Activated effector memory CD4-positive, alpha-beta T cell treated with anti-CD3 and anti-CD28 coated beads, Interleukin-2, amount 50 U/mL, for 16 hours (primary cell): ENCODE measurements at regions not wholly inside any gene's neighbourhood (a gene's known extent, or its start where the extent isn't known, plus 50 kb on each side); places are given as distances from the start of the nearest gene placed in this dataset.
"Not testable (repeated sequence)": the region's sequence is repeated elsewhere in the genome, so short reads cannot be mapped to it uniquely, and the experiment has no call there.

Source experiments
- DNase-seq: peaks from one replicate; pipeline ENCODE4 v3.0.0-alpha.2; 2020

DNA sequence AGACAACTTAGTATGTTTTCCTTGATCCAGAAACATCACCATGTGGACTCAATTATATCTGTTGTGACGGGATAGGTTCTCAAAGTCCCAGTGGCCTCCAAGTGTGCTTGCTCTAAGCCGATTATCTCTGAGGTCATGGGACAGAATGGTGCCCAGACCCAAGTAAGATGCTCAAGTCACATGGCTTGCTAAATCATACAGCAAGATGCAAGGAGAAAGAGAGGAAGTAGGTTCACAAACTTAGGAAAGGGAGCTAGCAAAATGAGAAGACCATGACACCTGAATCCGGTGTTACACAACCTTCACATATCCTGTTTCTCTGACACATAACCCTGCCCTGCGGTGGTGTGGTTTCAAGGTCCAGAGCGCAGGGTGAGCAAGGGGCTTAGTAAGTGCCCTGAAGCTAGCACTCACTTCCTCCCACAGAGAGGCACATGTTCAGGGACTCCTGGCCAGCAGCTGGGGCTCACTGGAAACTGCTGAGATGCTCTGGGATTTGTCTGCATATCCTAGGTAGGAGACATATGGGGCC is 590.9 kb upstream of the ANKRD30A start:
- no peak for DNase-seq

DNA sequence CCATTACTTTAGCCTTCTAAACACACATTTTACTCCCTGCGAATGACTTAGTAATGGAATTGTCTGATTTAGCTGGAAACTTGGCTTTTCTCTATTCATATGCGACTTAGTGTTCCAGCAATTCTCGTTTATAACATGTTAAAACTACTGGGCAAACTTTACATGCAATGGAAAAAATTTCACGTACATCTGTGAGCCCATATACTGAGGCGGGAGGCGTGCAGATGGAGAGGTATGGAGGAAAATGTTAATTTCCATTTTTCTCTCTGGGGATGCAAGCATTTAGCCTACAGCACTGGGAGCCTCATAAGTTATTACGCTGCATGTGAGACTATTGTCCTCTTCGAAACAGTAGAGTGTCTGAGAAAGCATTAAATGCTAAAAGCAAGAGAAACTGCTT is 591.5 kb upstream of the ANKRD30A start:
- no peak for DNase-seq

DNA sequence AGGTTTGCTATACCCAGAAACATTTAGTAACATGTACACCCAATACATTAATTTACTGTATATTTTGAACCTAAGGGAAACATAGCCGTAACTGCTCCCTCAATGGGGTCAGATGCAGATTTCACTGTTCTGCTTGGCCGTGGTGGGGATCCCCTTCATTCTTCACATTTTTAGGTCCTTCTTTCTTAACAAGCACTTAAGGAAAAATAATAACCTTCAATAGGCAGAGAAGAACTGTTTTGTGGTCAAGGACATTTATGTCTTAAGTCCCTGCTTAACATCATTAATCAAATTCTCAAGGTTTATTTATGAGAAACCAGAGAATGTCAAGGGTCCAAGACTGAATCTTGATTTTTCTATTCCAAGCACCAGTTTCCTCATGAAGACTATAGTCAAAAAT is 592.1 kb upstream of the ANKRD30A start:
- no peak for DNase-seq

DNA sequence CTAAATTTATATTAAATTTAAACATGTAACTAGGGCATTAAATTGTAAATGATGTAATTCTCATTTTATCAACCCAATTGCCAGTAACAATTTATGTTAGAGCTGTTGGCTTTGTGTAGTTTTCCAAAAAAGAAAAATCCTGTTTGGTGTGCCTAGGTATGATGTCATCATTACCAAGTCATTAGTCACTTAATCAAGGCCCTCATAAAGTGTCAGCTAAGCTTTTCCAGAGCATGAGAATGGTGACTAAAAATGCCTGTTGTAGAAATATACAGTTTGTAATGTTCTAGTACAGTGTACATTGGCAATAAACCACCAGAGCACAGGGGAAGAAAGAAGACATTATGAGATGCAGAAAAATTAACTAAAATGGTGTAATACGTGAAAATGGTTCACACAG is 593.8 kb upstream of the ANKRD30A start:
- no peak for DNase-seq

DNA sequence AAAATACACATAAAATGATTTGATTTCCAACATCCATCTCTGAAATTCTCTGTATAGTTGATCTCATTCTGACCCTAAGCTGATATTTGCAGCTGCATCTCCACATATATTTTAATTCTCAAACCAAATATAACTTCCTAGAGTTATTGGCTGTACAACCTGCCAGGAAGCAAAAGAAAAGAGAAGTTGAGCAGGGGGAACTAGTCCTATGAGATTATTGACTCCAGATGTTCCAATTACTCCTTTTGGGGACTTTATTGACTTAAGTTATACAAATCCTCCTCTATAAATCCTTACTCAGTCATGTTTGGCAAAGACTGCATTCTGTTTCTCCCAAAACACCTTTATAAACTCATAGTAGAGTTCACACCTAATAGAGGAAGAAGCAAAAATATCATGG is 599.4 kb upstream of the ANKRD30A start:
- DNase-seq, result no peak

DNA sequence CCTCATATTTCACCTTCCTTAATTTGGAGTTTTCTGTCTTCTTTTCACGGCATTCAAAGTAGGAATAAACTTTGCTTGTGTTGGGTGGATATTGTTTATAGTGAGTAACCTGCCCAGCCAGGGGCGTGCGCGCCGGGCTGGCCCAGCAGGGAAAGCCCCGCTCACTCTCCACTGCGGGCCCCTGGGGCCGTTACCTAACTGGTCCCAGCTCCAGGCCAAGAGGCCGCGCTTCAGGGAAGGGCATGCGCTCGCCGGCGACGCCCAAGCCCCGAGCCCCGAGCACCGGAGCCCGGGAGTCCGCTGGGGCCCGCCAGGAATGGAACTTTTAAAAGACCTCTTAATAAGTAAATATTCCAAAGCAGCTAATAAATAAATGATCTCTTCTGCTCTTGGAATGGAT is 601.3 kb upstream of the ANKRD30A start:
- DNase-seq, result not testable (repeated sequence)

DNA sequence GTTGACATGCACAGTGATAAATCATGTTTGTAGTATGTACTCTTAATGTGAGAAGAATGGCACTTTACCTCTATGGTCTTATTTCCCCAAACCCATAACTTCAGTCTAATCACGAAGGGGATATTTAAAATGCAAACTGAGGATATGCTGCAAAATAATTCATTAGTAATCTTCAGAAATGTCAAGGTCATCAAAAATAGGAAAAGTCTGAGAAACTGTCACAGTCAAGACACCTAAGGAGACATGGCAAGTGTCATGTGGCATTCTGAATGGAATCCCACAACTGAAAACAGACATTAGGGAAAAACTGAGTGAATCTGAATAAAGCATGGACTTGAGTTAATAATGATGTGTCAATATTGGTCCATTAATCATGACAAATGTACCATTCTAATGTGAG is 605.5 kb upstream of the ANKRD30A start:
- no peak for DNase-seq

DNA sequence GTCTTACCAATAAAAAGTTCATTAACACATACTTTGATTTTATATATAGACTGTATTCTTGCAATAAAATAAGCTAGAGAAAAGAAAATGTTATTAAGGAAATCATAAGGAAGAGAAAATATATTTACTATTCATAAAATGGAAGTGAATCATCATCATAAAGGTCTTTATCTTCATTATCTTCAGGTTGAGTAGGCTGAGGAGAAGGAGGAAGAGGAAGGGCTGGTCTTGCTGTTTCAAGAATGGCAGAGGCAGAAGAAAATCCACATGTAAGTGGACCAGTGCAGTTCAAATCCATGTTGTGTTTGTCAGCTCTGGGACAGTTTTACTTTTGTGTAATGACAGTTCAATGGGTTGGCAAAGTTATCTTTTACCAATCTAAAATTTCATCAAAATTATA is 609.1 kb upstream of the ANKRD30A start:
- DNase-seq, result no peak

DNA sequence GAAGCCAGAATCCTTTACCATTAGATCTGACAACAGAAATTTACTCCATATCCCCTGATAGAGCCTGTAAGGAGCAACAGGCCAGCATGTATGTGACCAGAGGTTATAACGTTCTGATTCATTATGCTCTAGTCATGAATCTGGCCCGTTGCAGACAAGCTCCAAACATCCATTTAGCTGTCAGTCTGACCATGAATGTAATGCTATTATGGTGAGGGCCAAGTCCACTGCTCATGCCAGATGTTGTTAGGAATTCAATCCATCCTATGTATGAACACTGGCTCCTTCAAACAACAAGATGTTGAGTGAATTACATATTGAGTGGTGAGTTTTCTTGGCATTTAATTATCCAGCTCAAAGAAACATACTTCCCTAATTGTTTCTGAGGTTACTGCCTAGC is 610.1 kb upstream of the ANKRD30A start:
- no peak for DNase-seq

DNA sequence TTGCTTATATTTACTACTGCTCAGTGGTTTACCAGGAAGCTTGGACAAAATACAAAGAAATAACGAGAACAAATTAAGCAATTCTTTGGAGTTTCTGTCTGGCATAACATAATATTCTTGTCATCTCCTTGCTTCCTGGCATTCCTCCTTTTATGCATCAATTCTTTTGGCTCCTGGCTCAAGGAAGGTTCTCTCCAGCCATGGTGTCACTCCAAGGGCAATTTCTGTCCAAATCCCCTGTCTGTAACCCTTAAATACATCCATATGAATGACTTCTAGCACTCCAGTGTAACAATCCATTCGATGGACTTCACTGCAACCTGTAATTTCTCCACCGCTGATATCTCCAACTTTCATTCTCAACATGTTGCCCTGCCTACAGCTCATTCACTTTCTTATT is 617.7 kb upstream of the ANKRD30A start:
- DNase-seq, result no peak

DNA sequence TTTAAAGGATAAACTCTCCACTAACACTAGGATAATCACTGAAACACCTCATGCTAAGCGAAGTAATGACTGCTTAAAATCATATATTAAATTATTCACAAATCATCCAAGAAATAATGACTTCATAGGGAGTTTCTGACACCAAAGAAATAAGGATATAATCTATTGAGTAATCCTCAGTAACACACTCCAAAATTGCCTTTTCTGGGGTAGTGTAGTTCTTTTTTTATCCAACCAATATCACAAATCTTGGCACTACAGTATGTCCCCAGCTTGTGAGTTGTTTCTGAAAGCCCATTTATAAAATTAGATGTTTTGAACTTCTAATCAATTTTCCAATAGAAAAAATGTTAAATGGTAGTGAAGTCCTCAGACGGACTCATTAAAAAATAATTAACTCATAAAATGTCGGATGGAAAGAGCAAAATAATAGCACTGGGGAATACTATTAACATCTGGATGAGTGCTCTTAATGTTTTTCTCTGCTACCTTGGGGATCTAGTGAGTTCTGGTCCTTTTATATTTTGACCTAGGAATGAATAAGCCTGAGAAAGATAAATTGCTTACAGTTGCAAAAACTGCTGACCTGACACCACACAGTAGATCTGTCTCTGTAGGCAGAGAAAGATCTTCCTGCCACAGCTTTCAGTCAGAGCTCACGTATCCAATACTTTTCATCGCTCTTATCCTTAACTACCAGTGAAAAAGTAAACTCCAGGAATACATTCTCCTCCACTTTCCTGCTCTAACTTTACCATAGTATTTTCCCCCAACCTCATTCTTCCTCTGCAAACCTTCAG is 618.5 kb upstream of the ANKRD30A start:
- DNase-seq, result no peak

DNA sequence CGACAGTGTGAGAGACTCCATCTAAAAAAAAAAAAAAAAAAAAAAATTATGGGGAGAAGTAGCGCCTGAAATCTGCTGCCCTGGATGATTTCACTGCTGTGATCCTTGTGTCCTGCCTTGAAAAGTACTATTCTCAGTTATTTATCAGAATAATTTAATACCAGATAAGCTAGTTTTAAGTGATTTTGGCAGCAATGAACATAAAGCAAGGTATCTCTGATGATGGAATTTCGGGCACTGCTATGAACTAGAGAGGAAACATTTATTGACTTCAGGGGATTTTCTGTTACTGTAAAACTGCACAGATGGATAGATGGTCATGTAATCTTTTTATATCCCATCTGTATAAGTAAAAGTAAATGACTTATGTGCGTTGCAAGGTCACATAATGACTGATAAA is 619.1 kb upstream of the ANKRD30A start:
- DNase-seq, result no peak

DNA sequence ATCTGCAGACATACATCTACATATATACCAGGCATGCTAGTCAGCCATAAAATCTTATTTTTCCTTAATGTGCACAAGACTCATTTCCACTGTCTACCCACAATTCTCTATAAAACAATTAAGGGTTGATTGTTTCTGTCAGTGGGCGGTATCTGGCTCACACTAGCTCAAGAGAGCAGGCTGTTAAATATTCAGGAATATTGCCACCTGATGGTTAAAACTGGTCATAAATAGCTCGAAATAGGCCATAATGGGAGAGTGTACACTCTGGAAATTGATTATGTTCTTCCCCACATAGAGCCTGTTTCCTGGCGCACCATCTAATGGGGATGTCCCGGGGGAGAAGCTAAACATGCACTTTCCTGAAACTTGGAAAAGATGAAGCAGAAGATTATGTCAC is 620.6 kb upstream of the ANKRD30A start:
- no peak for DNase-seq

DNA sequence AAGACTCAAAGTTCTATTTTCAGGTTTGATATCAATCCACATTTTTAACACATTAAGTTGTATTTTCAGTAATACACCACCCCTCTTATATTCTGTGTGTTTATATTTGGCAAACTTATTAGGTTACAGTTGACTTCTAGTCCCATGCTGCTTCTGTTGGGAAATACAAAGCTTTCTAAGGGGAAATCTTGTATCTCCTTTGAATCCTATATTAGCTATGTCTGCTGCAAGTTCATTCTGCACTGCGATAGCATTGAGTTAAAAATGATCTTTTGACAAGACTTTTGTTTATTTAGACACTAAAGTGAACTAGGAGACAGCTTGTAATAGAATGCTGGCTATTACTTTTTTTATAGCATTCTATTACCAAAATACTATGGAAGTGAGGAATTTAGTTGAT is 625.1 kb upstream of the ANKRD30A start:
- no peak for DNase-seq

DNA sequence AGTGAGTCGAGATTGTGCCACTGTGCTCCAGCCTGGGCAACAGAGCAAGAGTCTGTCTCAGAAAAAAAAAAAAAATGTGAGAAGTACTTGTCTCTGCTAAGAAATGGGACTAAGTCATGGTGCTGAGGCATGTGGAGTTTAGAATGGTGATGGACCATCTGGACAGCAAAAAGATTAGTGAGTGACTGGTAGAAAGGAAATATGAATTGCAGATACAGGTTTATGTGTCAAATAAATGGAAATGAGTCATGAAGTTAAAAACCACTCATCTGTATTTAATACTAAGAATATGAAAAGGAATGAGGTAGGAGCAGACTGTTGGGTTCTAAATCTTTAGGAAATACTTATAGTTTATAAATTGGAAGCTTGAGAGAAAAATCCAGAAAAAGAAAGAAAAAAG is 625.7 kb upstream of the ANKRD30A start:
- no peak for DNase-seq

DNA sequence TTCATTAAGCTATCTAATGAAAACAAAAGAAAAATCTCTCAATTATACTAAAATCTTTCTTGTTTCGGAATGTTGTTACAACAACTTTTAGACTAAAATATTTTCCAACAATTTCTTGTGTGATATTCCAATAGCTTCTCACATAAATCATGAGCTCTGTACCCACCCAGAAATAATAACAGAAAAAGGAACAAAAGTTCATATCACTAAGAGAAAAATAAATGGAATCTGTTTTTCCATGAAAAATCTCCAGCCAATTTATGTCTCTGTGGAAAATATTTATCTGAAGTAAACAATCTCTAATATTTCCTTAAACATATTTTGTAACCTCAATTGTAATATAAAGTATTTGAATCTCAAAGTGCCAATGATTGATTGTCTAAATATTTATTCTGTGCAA is 628.6 kb upstream of the ANKRD30A start:
- DNase-seq, result no peak

DNA sequence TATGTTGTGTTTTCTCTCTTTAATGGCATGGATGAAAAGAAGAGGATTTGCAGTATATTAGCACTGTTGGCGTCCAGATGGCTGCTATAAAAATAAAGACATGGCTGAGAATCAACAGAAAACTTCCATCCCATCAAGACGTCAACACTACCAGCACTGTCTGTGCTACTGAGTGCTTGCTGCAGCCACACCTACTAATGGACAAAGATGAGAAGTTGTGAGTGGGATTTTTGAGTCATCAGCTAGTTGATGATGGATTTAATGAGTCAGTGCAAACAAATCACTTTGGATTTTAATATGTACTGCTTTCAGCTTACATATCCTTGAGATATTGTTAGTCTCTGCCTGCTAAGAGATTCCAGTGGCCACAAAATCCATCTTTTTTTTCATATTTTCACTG is 631.0 kb upstream of the ANKRD30A start:
- DNase-seq, result no peak

DNA sequence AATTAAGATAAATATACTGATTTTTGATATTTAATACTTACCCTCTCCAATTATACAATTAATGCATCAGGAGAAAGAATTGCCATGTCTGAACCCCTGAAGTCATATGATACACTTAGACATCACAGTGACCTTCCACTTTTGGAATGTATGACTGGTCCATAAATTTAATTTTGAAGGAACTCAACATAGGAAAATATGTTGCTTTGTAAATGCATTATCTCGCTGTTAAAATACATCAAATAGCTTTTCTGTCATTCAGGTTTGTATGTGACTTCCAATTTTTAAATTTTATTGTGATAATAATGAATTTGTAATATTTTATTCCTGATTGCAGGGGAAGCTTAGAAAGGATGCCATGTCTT is 631.9 kb upstream of the ANKRD30A start:
- no peak for DNase-seq

DNA sequence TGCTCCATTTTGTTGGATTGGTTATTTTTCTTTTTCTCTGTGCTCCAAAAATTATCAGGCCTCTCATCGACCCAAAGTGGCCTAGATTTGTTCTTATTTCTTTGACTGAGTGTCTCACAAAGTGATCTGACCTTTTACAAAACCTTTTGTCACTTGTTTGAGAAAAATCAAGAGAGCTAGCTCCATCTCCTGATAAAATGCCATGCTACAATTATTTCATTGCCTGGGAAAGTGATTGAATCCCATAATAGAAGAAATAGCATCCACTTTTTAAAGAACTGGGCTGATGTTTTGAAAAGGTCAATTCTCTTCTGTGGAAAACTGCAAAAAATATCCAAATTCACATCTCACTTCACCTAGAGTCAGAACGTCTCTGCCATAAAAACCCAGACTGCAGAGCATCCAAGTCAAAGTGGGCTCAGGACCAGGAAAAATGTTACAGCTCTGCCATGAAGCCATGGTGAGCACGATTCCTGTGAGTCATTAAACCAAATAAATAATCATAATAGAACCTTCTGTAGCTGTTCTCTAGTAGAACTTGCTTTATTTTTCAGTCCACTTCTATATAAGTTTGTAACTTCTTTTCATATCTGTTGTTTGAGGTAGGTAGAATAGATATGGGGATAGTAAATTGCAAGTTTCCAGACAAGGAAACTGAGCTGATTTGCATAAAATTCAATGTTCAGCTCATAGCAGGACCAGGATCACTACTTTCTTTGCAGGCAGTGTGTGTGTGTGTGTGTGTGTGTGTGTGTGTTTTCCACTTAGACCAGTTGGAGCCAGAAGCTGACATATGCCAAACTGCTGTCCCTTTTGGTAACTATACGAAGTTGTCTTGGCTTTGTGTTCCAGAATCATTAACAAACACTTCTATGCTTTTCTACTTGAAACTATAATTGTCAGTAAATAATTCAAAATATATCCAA is 632.5 kb upstream of the ANKRD30A start:
- DNase-seq, result no peak

DNA sequence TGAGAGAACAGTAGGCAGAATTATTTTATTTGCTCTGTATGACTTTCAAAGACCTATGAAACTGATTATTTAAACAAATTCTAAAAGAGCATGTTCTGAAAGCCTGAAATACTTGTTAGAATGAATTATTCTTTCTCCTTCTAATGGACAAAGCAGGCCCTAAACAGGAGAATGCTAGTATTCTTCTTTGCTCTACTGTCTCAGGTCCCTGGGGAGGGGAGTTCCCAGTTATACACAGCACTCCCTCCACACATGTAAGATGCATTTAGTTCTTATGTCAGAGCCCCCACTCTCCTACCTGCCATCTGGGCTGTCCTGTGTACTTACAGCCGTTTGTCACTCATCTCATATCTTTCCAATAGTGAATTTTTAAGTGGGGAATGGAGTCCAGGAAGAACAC is 633.5 kb upstream of the ANKRD30A start:
- no peak for DNase-seq

DNA sequence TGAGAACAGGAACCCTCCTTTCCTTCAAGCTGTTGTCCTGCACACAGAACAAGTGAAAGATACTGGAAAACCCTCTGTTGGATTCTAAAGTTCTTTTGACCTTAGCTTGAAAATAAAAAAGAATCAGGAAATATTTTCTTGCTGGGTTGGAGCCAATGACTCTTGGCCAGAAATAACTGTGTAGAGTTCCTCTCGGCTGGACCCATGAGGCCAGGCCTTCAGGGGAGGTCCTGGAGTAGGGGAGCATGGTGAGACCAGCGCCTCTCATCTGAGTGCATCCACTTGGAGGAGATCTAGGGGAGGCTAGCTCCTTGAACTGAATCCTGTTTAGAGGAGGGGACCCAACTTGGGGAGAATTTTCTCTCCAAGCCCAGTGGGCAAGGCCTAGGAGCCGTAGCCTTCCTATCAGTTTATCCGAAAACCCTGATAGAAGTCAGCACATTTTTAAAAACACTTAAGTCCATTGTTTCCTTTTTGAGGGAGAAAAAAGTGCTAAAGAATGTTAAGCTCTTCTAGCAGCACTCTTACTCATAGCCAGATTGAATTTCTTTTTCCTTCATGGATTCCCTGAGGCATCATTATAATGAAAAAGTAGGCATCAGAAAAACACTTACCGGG is 635.7 kb upstream of the ANKRD30A start:
- no peak for DNase-seq

DNA sequence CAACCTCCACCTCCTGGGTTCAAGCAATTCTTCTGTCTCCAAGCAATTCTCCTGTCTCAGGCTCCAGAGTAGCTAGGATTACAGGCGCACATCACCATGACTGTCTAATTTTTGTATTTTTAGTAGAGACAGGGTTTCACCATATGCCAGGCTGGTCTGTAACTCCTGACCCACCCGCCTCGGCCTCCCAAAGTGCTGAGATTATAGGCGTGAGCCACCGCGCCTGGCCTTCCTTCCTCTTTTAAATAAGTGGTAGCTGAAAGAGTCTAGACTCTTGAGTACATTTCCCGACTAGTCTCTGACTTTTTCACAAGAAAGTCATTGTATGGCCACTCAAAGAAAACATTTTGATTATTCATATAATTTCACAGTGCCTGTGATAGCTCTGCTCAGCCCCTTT is 636.2 kb upstream of the ANKRD30A start:
- no peak for DNase-seq

DNA sequence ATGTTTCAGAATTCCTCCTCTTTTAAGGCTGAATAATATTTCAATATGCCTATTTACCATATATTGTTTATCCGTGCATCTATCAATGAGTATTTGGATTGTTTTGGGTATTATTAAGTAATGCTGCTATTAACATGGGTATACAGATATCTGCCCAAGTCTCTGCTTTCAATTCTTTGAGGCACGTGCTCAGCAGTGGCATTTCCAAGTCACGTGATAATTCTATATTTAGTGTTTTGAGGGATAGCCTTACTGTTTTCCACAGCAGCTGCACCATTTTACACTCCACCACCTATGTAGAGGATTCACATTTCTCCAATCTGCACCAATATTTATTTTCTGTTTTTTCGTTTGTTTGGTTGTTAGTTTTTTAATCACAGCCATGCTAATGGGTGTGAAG is 636.8 kb upstream of the ANKRD30A start:
- DNase-seq, result no peak

DNA sequence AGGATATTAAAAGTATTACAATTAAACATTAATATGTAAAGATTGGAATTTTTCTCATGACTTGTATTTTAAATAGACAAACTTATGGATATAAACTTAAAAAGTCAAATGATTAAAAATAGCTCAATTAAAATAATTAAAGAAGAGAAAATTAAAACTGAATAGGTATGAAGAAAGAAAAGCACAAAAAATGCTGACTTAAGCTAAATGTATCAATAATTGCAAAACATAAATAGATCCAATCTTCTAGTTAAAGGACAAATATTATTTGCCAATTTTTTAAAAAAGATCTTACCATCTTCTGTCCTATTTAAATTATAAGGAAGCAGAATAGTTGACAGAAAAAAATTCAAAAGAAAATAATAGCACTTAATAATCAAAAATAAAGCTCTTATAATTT is 646.3 kb upstream of the ANKRD30A start:
- DNase-seq, result no peak
